HEK293 (cell line): ENCODE measurements at regions not wholly inside any gene's neighbourhood (a gene's known extent, or its start where the extent isn't known, plus 50 kb on each side); places are given as distances from the start of the nearest gene placed in this dataset.
"Not testable (repeated sequence)": the region's sequence is repeated elsewhere in the genome, so short reads cannot be mapped to it uniquely, and the experiment has no call there.

ENCODE experiments used
- CTCF ChIA-PET: fragments of 350-600 bp; formaldehyde crosslinking; extraction: SDS; loops from one replicate; lab custom pipeline; 2021; ENCODE audit warnings: antibody characterized with exemption; lab: Yijun Ruan, JAX
- POLR2A ChIA-PET: fragments of 300-600 bp; formaldehyde crosslinking; extraction: SDS; loops from one replicate; lab custom pipeline; 2020; ENCODE audit warnings: antibody characterized with exemption, inconsistent platforms; lab: Yijun Ruan, JAX
- H3K27ac ChIP-seq: fragments of 200-500 bp; sonication (Bioruptor generic); 2 replicates; pipeline ENCODE4 v1.5.1; 2014; ENCODE audit warnings: low read depth, low read length, control low read depth, inconsistent platforms; ENCODE audit errors: extremely low read depth
- H3K36me3 ChIP-seq, 2 experiments: fragments of 200-500 bp in 1 of 2; sonication (Bioruptor generic) in 1 of 2; 1 replicate in 1 of 2; 2 replicates in 1 of 2; pipeline ENCODE4 v1.5.1; 2014 to 2017; ENCODE audit warnings: inconsistent platforms in 2 of 2, low read length in 2 of 2; ENCODE audit not compliant: control insufficient read depth in 2 of 2, insufficient read depth in 1 of 2
- H3K4me1 ChIP-seq: fragments of 200-500 bp; sonication (Bioruptor generic); 2 replicates; pipeline ENCODE4 v1.5.1; 2014; ENCODE audit warnings: mild to moderate bottlenecking, low read length, inconsistent platforms; ENCODE audit not compliant: control insufficient read depth, insufficient read depth
- H3K4me3 ChIP-seq: 2 replicates; pipeline ENCODE4 v1.5.1; 2011; ENCODE audit warnings: low read depth, mild to moderate bottlenecking, control low read depth, low read length, moderate library complexity
- H3K9me3 ChIP-seq: fragments of 200-500 bp; sonication (Bioruptor generic); 2 replicates; pipeline ENCODE4 v1.5.1; 2014; ENCODE audit warnings: low read depth, low read length, inconsistent platforms; ENCODE audit not compliant: control insufficient read depth, insufficient read depth
- GLI2 ChIP-seq: fragments of 450-650 bp; formaldehyde crosslinking; IDR thresholded peaks from 2 replicates; pipeline ENCODE4; 2017; ENCODE audit warnings: missing biosample characterization, missing genetic modification characterization, low read depth, borderline replicate concordance
- KLF8 ChIP-seq: fragments of 450-650 bp; formaldehyde crosslinking; IDR thresholded peaks from 2 replicates; pipeline ENCODE4 v1.5.1; 2016; ENCODE audit warnings: missing biosample characterization, missing genetic modification characterization
- PRDM2 ChIP-seq: fragments of 450-650 bp; formaldehyde crosslinking; IDR thresholded peaks from 2 replicates; pipeline ENCODE4 v1.5.1; 2016; ENCODE audit warnings: missing biosample characterization, missing genetic modification characterization, borderline replicate concordance
- SETDB1 ChIP-seq: IDR thresholded peaks from one replicate; pipeline ENCODE4 v1.6.1; 2017; ENCODE audit warnings: mild to moderate bottlenecking, low read length, moderate library complexity, mixed read lengths; ENCODE audit not compliant: insufficient read length
- ZNF184 ChIP-seq: fragments of 450-650 bp; IDR thresholded peaks from 2 replicates; pipeline ENCODE4 v1.5.1; 2018; ENCODE audit warnings: missing biosample characterization, mild to moderate bottlenecking, missing genetic modification characterization
- ZNF24 ChIP-seq: fragments of 450-650 bp; formaldehyde crosslinking; IDR thresholded peaks from 2 replicates; pipeline ENCODE4 v1.5.1; 2016; ENCODE audit warnings: missing biosample characterization, missing genetic modification characterization
- ZNF266 ChIP-seq: fragments of 450-650 bp; formaldehyde crosslinking; IDR thresholded peaks from 2 replicates; pipeline ENCODE4 v1.5.1; 2016; ENCODE audit warnings: missing biosample characterization, missing genetic modification characterization, low read depth
- ZNF341 ChIP-seq: fragments of 450-650 bp; formaldehyde crosslinking; IDR thresholded peaks from 2 replicates; pipeline ENCODE4; 2016; ENCODE audit warnings: low read depth, missing biosample characterization, missing genetic modification characterization
- ZNF423 ChIP-seq: fragments of 450-650 bp; formaldehyde crosslinking; IDR thresholded peaks from 2 replicates; pipeline ENCODE4 v1.5.1; 2016; ENCODE audit warnings: missing biosample characterization, missing genetic modification characterization
- ZNF514 ChIP-seq: fragments of 450-650 bp; formaldehyde crosslinking; IDR thresholded peaks from 2 replicates; pipeline ENCODE4 v1.5.1; 2016; ENCODE audit warnings: missing biosample characterization, missing genetic modification characterization
- ZNF629 ChIP-seq: fragments of 450-650 bp; formaldehyde crosslinking; IDR thresholded peaks from 2 replicates; pipeline ENCODE4 v1.5.1; 2017; ENCODE audit warnings: missing biosample characterization, missing genetic modification characterization
- ZSCAN5A ChIP-seq: fragments of 450-650 bp; formaldehyde crosslinking; IDR thresholded peaks from 2 replicates; pipeline ENCODE4 v1.5.1; 2016; ENCODE audit warnings: missing biosample characterization, missing genetic modification characterization

- ChIA-PET CTCF (no interaction called here), POLR2A (no interaction called here)
- Histone ChIP-seq H3K9me3 (no peaks in the 10 kb centered on the region), H3K27ac (no peak overlapping the region), H3K4me1 (no peaks in the 10 kb centered on the region), H3K36me3 (no peaks in the 10 kb centered on the region), H3K4me3 (no peak overlapping the region)
- TF ChIP-seq ZNF514 (no peak), GLI2 (tag by site-specific recombination) (no peak), ZSCAN5A (tag by site-specific recombination) (no peak), ZNF184 (tag by site-specific recombination) (no peak), PRDM2 (tag by site-specific recombination) (no peak), KLF8 (tag by site-specific recombination) (no peak), ZNF423 (tag by site-specific recombination) (no peak), ZNF266 (tag by site-specific recombination) (no peak), ZNF629 (tag by site-specific recombination) (no peak)
Measured at GRCh38 chr7:133165529-133165928, 83.6 kb upstream of the CHCHD3 start.

- H3K36me3 ChIP-seq = no peaks in the 10 kb centered on the region
- no peaks in the 10 kb centered on the region for H3K4me1 ChIP-seq
- CTCF ChIA-PET = interaction anchor here (0.6 kb wide), 1 partner anchor 282 kb away, joined by 3 read pairs; no protein-coding TSS in a partner anchor
- H3K9me3 ChIP-seq = no peaks in the 10 kb centered on the region
- no peak overlapping the region for H3K27ac ChIP-seq
- H3K4me3 ChIP-seq = no peak overlapping the region
- no peak for TF ChIP-seq ZNF341 (tag by site-specific recombination)
- TF ChIP-seq SETDB1 = no peak
- TF ChIP-seq ZNF24 = no peak
- POLR2A ChIA-PET = no interaction called here
Measured at GRCh38 chr7:133167300-133167699, 85.4 kb upstream of the CHCHD3 start.

GRCh38 chr7:133169167-133169822 lies 83.6 kb upstream of the EXOC4 start:
- POLR2A ChIA-PET, H3K4me1 ChIP-seq, H3K9me3 ChIP-seq, H3K4me3 ChIP-seq, CTCF ChIA-PET, H3K36me3 ChIP-seq, H3K27ac ChIP-seq: not testable (repeated sequence)

- H3K4me1 ChIP-seq, H3K9me3 ChIP-seq, H3K4me3 ChIP-seq, H3K27ac ChIP-seq, CTCF ChIA-PET, POLR2A ChIA-PET, H3K36me3 ChIP-seq: not testable (repeated sequence)
Measured at GRCh38 chr7:133177476-133177875, 75.4 kb upstream of the EXOC4 start.
